ENCODE measurements at regions not wholly inside any gene's neighbourhood (a gene's known extent, or its start where the extent isn't known, plus 50 kb on each side); places are given as distances from the start of the nearest gene placed in this dataset.

GRCh38 chr2:18062892-18063291 is 184.4 kb downstream of the KCNS3 start:
- TF ChIP-seq CTCF (IDR thresholded peaks at IDR 0.05) = no peak
- TF ChIP-seq POLR2A (IDR thresholded peaks at IDR 0.05) = no peak

All from breast epithelium (tissue), 3 donors.